GM12874 (cell line): ENCODE measurements at regions not wholly inside any gene's neighbourhood (a gene's known extent, or its start where the extent isn't known, plus 50 kb on each side); places are given as distances from the start of the nearest gene placed in this dataset.

Experiments
- CTCF ChIP-seq: IDR thresholded peaks from 2 replicates; pipeline ENCODE4 v1.5.1; 2011; ENCODE audit warnings: low read depth, mild to moderate bottlenecking, control low read depth, low read length, moderate library complexity; ENCODE audit not compliant: insufficient read depth

- TF ChIP-seq CTCF, result no peak
Measured at GRCh38 chr6:85911067-85911466, 268.4 kb upstream of the SYNCRIP start.

- TF ChIP-seq CTCF, result no peak
Measured at GRCh38 chr6:85892346-85892745, 249.7 kb upstream of the SYNCRIP start.

DNA sequence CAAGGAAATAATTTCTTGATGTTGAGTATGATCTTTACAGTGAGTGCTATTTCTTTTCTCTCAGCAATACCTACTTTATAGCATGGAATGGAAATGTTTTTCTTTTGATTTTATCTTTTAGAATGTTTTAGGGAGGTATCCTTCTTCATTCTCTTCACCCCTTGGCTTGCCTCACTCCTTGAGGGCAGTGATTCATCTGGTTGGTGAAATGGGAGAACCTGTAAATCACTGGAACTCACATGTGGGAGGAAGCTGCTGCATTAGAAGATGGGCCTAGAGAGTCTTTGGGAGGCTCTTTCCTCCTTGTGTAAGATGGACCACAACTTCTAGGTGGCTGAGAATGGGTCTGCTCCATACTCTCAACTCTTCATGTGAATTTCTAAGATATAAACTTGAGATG is 244.8 kb upstream of the SYNCRIP start:
- TF ChIP-seq CTCF, result no peak

GRCh38 chr6:85868685-85869084 is 226.0 kb upstream of the SYNCRIP start:
- no peak for TF ChIP-seq CTCF

GRCh38 chr6:85867595-85867994 is 224.9 kb upstream of the SYNCRIP start:
- no peak for TF ChIP-seq CTCF

DNA sequence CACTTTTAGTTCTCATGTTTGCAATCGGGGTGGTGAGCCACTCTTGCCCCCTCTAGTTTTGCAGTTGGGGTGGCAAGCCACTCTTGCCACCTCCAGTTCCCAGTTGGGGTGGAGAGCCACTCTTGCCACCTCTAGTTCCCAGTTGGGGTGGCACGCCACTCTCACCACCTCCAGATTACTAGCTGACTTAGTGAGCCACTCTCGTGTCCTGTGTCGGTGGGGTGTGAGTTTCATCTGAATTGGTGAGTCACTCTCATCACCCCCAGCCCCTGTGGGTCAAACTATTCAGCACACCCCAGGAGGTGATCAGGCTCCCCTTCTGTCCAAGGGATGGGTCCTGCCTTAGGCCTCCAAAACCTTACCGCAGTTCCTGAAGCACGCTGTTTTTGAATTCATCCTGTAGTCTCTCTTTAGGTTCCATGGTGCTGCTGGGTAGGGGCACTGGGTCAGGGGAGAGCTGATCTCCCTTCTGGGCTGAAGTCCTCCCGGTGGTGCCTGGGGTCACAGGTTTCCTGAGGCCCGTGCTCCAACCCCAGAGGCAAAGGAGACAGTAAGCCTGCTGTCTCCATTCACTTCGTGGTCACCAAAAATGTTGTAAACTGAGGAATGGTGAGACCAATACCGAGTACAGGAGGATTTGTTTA is 224.2 kb upstream of the SYNCRIP start:
- no peak for TF ChIP-seq CTCF

DNA sequence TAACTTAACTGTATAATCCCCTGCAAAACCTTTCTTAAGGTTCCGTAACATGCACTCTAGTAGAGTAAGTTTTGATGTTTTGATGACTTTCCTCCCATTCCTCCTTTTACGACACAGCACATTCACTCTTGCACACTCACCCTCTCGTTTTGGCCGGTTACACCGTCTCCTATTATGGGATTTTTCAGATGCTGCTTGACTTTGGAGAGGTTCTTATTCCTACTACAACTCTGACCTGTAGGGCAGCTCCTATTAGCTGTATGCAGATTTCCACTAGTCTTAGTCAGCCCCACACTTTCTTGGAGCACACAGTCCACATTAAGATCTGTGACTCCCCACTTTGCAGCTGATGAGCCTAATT is 223.7 kb upstream of the SYNCRIP start:
- TF ChIP-seq CTCF, result no peak
